H1 (cell line): ENCODE measurements at regions not wholly inside any gene's neighbourhood (a gene's known extent, or its start where the extent isn't known, plus 50 kb on each side); places are given as distances from the start of the nearest gene placed in this dataset.

Experiments used
- CTCF ChIA-PET: fragments of 300-600 bp; sonication (Branson Sonifier 250); formaldehyde crosslinking; loops from one replicate; lab custom pipeline; 2021; ENCODE audit not compliant: partially characterized antibody; lab: Charles Lee
- POLR2A ChIA-PET: fragments of 300-600 bp; sonication (Branson Sonifier 250); formaldehyde crosslinking; loops from one replicate; lab custom pipeline; 2021; ENCODE audit warnings: inconsistent platforms; ENCODE audit not compliant: partially characterized antibody; lab: Charles Lee
- DNase-seq, 2 experiments: peaks; one replicate each; pipeline versions ENCODE4 v3.0.0 to v3.0.0-alpha.2; 2010 to 2022; ENCODE audit warnings: low spot score in 2 of 2, low read depth in 1 of 2, mixed read lengths in 1 of 2
- FAIRE-seq: peaks from 2 replicates; lab custom pipeline; 2011; peaks lifted over from hg19 to GRCh38; lab: Jason Lieb, UNC
- H2AFZ ChIP-seq: 2 replicates; pipeline ENCODE4 v1.8.1; 2012; ENCODE audit warnings: low read length, inconsistent platforms
- H2AK5ac ChIP-seq: 2 replicates; pipeline ENCODE4 v1.6.1; 2013; ENCODE audit warnings: low read depth, low read length
- H2BK120ac ChIP-seq: replicated peaks from 2 replicates; pipeline ENCODE3; 2013; ENCODE audit warnings: low read depth, low read length, inconsistent platforms
- H2BK12ac ChIP-seq: 2 replicates; pipeline ENCODE4 v1.6.1; 2013; ENCODE audit warnings: low read depth, low read length
- H2BK15ac ChIP-seq: 2 replicates; pipeline ENCODE4 v1.6.1; 2013; ENCODE audit warnings: low read length
- H2BK20ac ChIP-seq: 2 replicates; pipeline ENCODE4 v1.6.1; 2013; ENCODE audit warnings: low read length
- H2BK5ac ChIP-seq: 2 replicates; pipeline ENCODE4 v1.6.1; 2013; ENCODE audit warnings: low read depth, low read length
- H3K14ac ChIP-seq: 2 replicates; pipeline ENCODE4 v1.6.1; 2013; ENCODE audit warnings: inconsistent platforms; ENCODE audit not compliant: insufficient read length
- H3K18ac ChIP-seq: 2 replicates; pipeline ENCODE4 v1.6.1; 2013; ENCODE audit warnings: low read length; ENCODE audit errors: extremely low read depth
- H3K23ac ChIP-seq: 2 replicates; pipeline ENCODE4 v1.6.1; 2013; ENCODE audit warnings: inconsistent platforms; ENCODE audit not compliant: insufficient read length
- H3K23me2 ChIP-seq: 2 replicates; pipeline ENCODE4 v1.6.1; 2013; ENCODE audit warnings: low read depth, low read length
- H3K27ac ChIP-seq: 2 replicates; pipeline ENCODE4 v1.6.1; 2011; ENCODE audit warnings: low read depth, low read length, inconsistent platforms
- H3K27me3 ChIP-seq, 4 experiments: replicated peaks in 1 of 4; 1 replicate in 1 of 4; 2 replicates in 3 of 4; pipeline versions ENCODE4 v1.6.1 to v1.8.1; 2011 to 2013; ENCODE audit warnings: low read length in 3 of 4, mild to moderate bottlenecking in 3 of 4, inconsistent platforms in 2 of 4, mixed read lengths in 2 of 4, moderate library complexity in 1 of 4; ENCODE audit not compliant: control insufficient read depth in 3 of 4, insufficient read depth in 3 of 4; ENCODE audit errors: extremely low read depth in 1 of 4
- H3K36me3 ChIP-seq, 4 experiments: 2 replicates each; pipeline versions ENCODE4 v1.6.1 to v1.8.1; 2011 to 2013; ENCODE audit warnings: mild to moderate bottlenecking in 4 of 4, low read length in 3 of 4, moderate library complexity in 2 of 4, control low read depth in 1 of 4, inconsistent platforms in 1 of 4; ENCODE audit not compliant: insufficient read depth in 4 of 4, control insufficient read depth in 2 of 4
- H3K4ac ChIP-seq: replicated peaks from 2 replicates; pipeline ENCODE3; 2013; ENCODE audit warnings: low read length, low read depth, mixed read lengths, inconsistent platforms; ENCODE audit not compliant: insufficient read length
- H3K4me1 ChIP-seq, 4 experiments: replicated peaks in 1 of 4; 1 replicate in 1 of 4; 2 replicates in 3 of 4; pipeline versions ENCODE4 v1.6.1 to v1.8.1; 2011 to 2013; ENCODE audit warnings: low read length in 3 of 4, inconsistent platforms in 2 of 4, mixed read lengths in 1 of 4; ENCODE audit not compliant: insufficient read depth in 4 of 4, control insufficient read depth in 3 of 4
- H3K4me2 ChIP-seq, 2 experiments: 2 replicates each; pipeline versions ENCODE4 v1.6.1 to v1.8.1; 2011 to 2013; ENCODE audit warnings: low read depth in 2 of 2, low read length in 2 of 2, control low read depth in 1 of 2, inconsistent platforms in 1 of 2, mild to moderate bottlenecking in 1 of 2; ENCODE audit not compliant: insufficient read depth in 1 of 2
- H3K4me3 ChIP-seq, 4 experiments: fragments of 200-600, 300-600 bp in 1 of 4; sonication (generic), shearing (Covaris generic), sonication (Bioruptor Twin) in 1 of 4; 2 replicates each; pipeline versions ENCODE4 v1.5.1 to v1.8.1; 2011 to 2016; ENCODE audit warnings: low read length in 4 of 4, low read depth in 3 of 4, control low read depth in 2 of 4, inconsistent platforms in 2 of 4, mild to moderate bottlenecking in 2 of 4, mixed read lengths in 1 of 4, moderate library complexity in 1 of 4; ENCODE audit not compliant: insufficient read depth in 2 of 4; ENCODE audit errors: extremely low read depth in 1 of 4
- H3K56ac ChIP-seq: replicated peaks from 2 replicates; pipeline ENCODE3; 2013; ENCODE audit warnings: low read depth, mild to moderate bottlenecking, mixed read lengths, low read length, inconsistent platforms; ENCODE audit not compliant: insufficient read length
- H3K79me1 ChIP-seq: 2 replicates; pipeline ENCODE4 v1.6.1; 2013; ENCODE audit warnings: low read depth, low read length, control low read depth
- H3K79me2 ChIP-seq, 2 experiments: 2 replicates each; pipeline versions ENCODE4 v1.6.1 to v1.8.1; 2012 to 2013; ENCODE audit warnings: low read length in 2 of 2, mild to moderate bottlenecking in 2 of 2, inconsistent platforms in 1 of 2; ENCODE audit not compliant: insufficient read depth in 2 of 2, control insufficient read depth in 1 of 2
- H3K9ac ChIP-seq, 4 experiments: replicated peaks in 1 of 4; 1 replicate in 1 of 4; 2 replicates in 3 of 4; pipeline versions ENCODE4 v1.6.1 to v1.8.1; 2011 to 2013; ENCODE audit warnings: low read depth in 3 of 4, low read length in 3 of 4, control low read depth in 2 of 4, mild to moderate bottlenecking in 2 of 4, moderate library complexity in 2 of 4, inconsistent platforms in 1 of 4; ENCODE audit errors: extremely low read depth in 1 of 4
- H3K9me3 ChIP-seq, 2 experiments: 2 replicates each; pipeline versions ENCODE4 v1.6.1 to v1.8.1; 2012 to 2013; ENCODE audit warnings: mild to moderate bottlenecking in 2 of 2, moderate library complexity in 2 of 2, control low read depth in 1 of 2, inconsistent platforms in 1 of 2, low read depth in 1 of 2, low read length in 1 of 2, mixed read lengths in 1 of 2; ENCODE audit not compliant: insufficient read depth in 2 of 2
- H4K20me1 ChIP-seq, 2 experiments: replicated peaks in 1 of 2; 2 replicates each; pipeline versions ENCODE3 to v1.8.1; 2011 to 2013; ENCODE audit warnings: inconsistent platforms in 2 of 2, low read length in 2 of 2, mild to moderate bottlenecking in 1 of 2; ENCODE audit not compliant: insufficient read depth in 2 of 2, control insufficient read depth in 1 of 2
- H4K5ac ChIP-seq: 2 replicates; pipeline ENCODE4 v1.6.1; 2013; ENCODE audit warnings: low read length, low read depth, mixed read lengths, inconsistent platforms; ENCODE audit not compliant: insufficient read length
- H4K8ac ChIP-seq: 2 replicates; pipeline ENCODE4 v1.8.0; 2013; ENCODE audit warnings: mild to moderate bottlenecking, moderate library complexity, low read length, inconsistent platforms; ENCODE audit not compliant: insufficient read depth; ENCODE audit errors: extremely low read depth
- H4K91ac ChIP-seq: replicated peaks from 2 replicates; pipeline ENCODE3; 2013; ENCODE audit warnings: low read length, mixed read lengths, inconsistent platforms; ENCODE audit not compliant: insufficient read length
- BACH1 ChIP-seq: IDR thresholded peaks from 2 replicates; pipeline ENCODE4 v1.6.1; 2012; ENCODE audit warnings: low read length, improper control_type of control experiment
- GABPA ChIP-seq: IDR thresholded peaks from 2 replicates; pipeline ENCODE4 v1.6.1; 2011; ENCODE audit warnings: mild to moderate bottlenecking, low read length, moderate library complexity, borderline replicate concordance; ENCODE audit not compliant: insufficient read depth
- MAFK ChIP-seq: IDR thresholded peaks from 2 replicates; pipeline ENCODE4 v1.6.1; 2012; ENCODE audit warnings: low read depth, mild to moderate bottlenecking, improper control_type of control experiment, low read length
- WGBS, 2 experiments: shearing (Covaris generic) in 1 of 2; methylation state at CpG; one replicate each; pipeline versions ENCODE4 v1.1.6 to v1.1.7; 2013 to 2015; ENCODE audit warnings: low lambda C conversion rate in 2 of 2, mixed read lengths in 2 of 2, inconsistent platforms in 1 of 2, low coverage in 1 of 2, missing lambda C conversion rate in 1 of 2; ENCODE audit not compliant: insufficient replicate concordance in 2 of 2, insufficient coverage in 1 of 2, insufficient read length in 1 of 2; ENCODE audit errors: extremely low coverage in 1 of 2, missing lambda C conversion rate in 1 of 2; 5-methylcytosine and 5-hydroxymethylcytosine counted together
- TF ChIP-seq, protein P1 (sequence below): IDR thresholded peaks from 2 replicates; pipeline ENCODE4 v1.6.1; 2012; ENCODE audit warnings: low read length, inconsistent platforms

- DNase-seq (no peak), FAIRE-seq (no peak)
- no peak overlapping the region for H4K5ac ChIP-seq
- H3K79me2 ChIP-seq: no peaks in the 10 kb centered on the region
- H3K9ac ChIP-seq: no peak overlapping the region
- no peaks in the 10 kb centered on the region for H4K20me1 ChIP-seq
- H3K4me1 ChIP-seq: no peaks in the 10 kb centered on the region
- H3K4me2 ChIP-seq: no peak overlapping the region
- H3K36me3 ChIP-seq: no peaks in the 10 kb centered on the region
- H3K4me3 ChIP-seq: no peak overlapping the region
- no peak overlapping the region for H2BK20ac ChIP-seq
- H2AK5ac ChIP-seq: no peak overlapping the region
- H3K18ac ChIP-seq: no peak overlapping the region
- no peaks in the 10 kb centered on the region for H3K23me2 ChIP-seq
- peak overlapping the region; percentile 44; the same call in 1 of the 2 replicates for H2AFZ ChIP-seq
- POLR2A ChIA-PET: no interaction called here
- H3K14ac ChIP-seq: no peak overlapping the region
- H3K4ac ChIP-seq: no peak overlapping the region
- H2BK120ac ChIP-seq: no peak overlapping the region
- 90% methylated on average over 5 of the region's 5 CpGs; no CpG with 5 or more reads in 1 of the 2 experiments for whole genome bisulfite sequencing, 2 experiments
- H2BK12ac ChIP-seq: no peak overlapping the region
- no peak overlapping the region for H2BK15ac ChIP-seq
- no peak overlapping the region for H4K91ac ChIP-seq
- H3K79me1 ChIP-seq: no peaks in the 10 kb centered on the region
- H3K23ac ChIP-seq: no peak overlapping the region
- H3K9me3 ChIP-seq: no peaks in the 10 kb centered on the region
- CTCF ChIA-PET: interaction anchor here (0.7 to 1.8 kb wide), 7 partner anchors 8 to 304 kb away, joined by 3 to 6 read pairs (median 3); no protein-coding TSS in a partner anchor
- no peak overlapping the region for H4K8ac ChIP-seq
- TF ChIP-seq BACH1 (no peak), MAFK (no peak), GABPA (no peak)
- TF ChIP-seq, protein P1, sequence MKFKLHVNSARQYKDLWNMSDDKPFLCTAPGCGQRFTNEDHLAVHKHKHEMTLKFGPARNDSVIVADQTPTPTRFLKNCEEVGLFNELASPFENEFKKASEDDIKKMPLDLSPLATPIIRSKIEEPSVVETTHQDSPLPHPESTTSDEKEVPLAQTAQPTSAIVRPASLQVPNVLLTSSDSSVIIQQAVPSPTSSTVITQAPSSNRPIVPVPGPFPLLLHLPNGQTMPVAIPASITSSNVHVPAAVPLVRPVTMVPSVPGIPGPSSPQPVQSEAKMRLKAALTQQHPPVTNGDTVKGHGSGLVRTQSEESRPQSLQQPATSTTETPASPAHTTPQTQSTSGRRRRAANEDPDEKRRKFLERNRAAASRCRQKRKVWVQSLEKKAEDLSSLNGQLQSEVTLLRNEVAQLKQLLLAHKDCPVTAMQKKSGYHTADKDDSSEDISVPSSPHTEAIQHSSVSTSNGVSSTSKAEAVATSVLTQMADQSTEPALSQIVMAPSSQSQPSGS: no peak
- H3K27ac ChIP-seq: no peak overlapping the region
- no peaks in the 10 kb centered on the region for H3K27me3 ChIP-seq
- H3K56ac ChIP-seq: no peak overlapping the region
- no peak overlapping the region for H2BK5ac ChIP-seq
Observed at GRCh38 chr1:9421533-9421873, 117.8 kb upstream of the SLC25A33 start.
